ENCODE measurements at regions not wholly inside any gene's neighbourhood (a gene's known extent, or its start where the extent isn't known, plus 50 kb on each side); places are given as distances from the start of the nearest gene placed in this dataset.

DNA sequence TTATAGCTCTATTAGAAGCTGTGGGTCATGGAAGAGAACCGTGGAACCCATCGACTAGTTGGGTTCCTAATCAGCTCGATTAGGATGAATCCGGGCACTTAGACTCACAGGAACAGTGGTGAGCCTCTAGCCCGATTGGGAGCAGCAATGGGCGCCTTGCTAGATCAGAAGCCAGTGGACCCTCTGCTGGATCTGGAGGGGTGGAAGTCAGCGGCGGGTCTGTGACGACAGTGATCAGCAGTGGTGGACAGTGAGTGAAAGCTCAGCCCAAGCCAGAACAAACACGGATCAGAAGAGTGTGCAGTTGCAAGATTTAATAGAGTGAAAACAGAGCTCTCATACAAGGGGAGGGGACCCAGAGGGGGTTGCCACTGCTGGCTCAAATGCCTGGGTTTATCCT lies 1170.2 kb downstream of the OTOL1 start:
- no peak for DNase-seq (ENCODE audit: low spot score)
- no peaks in the 10 kb centered on the region for H3K79me2 ChIP-seq (ENCODE audit: insufficient read depth, low read depth, low read length)
- H3K27ac ChIP-seq (ENCODE audit: low read depth, low read length, poor library complexity, severe bottlenecking): no peak overlapping the region
- no peak overlapping the region for H2AFZ ChIP-seq (ENCODE audit: low read length)
- H3K4me2 ChIP-seq (ENCODE audit: low read length): no peak overlapping the region
- H3K9me2 ChIP-seq (ENCODE audit: insufficient read depth, low read length): no peaks in the 10 kb centered on the region
- H3K4me3 ChIP-seq (ENCODE audit: low read depth, low read length, poor library complexity, severe bottlenecking): no peak overlapping the region
- no peaks in the 10 kb centered on the region for H4K20me1 ChIP-seq (ENCODE audit: insufficient read depth, low read length)
- BruUV-seq (replicated peaks): no TSS peak
- POLR2A ChIA-PET: no interaction called here
- H3K4me1 ChIP-seq (ENCODE audit: insufficient read depth, low read length, poor library complexity, severe bottlenecking): no peaks in the 10 kb centered on the region
- no peaks in the 10 kb centered on the region for H3K36me3 ChIP-seq (ENCODE audit: insufficient read depth, low read length)
- TF ChIP-seq, protein P1, sequence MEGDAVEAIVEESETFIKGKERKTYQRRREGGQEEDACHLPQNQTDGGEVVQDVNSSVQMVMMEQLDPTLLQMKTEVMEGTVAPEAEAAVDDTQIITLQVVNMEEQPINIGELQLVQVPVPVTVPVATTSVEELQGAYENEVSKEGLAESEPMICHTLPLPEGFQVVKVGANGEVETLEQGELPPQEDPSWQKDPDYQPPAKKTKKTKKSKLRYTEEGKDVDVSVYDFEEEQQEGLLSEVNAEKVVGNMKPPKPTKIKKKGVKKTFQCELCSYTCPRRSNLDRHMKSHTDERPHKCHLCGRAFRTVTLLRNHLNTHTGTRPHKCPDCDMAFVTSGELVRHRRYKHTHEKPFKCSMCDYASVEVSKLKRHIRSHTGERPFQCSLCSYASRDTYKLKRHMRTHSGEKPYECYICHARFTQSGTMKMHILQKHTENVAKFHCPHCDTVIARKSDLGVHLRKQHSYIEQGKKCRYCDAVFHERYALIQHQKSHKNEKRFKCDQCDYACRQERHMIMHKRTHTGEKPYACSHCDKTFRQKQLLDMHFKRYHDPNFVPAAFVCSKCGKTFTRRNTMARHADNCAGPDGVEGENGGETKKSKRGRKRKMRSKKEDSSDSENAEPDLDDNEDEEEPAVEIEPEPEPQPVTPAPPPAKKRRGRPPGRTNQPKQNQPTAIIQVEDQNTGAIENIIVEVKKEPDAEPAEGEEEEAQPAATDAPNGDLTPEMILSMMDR (conservative IDR thresholded peaks at IDR 0.05; ENCODE audit: low read length): no peak
- TF ChIP-seq EZH2phosphoT487 (IDR thresholded peaks at IDR 0.05; ENCODE audit: borderline replicate concordance, low read depth, low read length): no peak
- CTCF ChIA-PET (ENCODE audit: unreplicated experiment): no interaction called here
- H3K9me3 ChIP-seq (ENCODE audit: low read length): no peaks in the 10 kb centered on the region
- intact Hi-C loops (cut with micrococcal nuclease; ENCODE audit: unreplicated experiment): no loop called here

DNA sequence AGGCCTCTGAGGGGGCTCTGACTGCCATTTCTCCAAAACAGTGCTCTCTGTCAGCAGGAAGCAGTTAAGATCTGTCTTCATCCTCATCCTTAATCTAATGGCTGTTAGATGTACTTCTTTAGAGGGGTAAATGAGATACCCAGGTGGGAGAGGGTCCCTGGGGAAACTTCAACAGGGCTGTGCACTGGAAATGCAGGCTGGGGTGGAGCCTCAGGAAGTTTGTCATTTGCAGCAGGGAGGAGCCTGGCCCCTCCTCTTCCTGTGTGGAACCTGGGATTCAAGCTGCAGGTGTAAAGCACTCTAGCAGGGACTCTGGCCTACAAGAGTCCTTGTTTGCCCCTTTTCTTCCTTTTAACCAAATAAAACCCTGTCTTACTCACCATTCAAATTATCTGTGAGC lies 1173.6 kb downstream of the OTOL1 start:
- Histone ChIP-seq H3K9me3 (ENCODE audit: low read length) (no peaks in the 10 kb centered on the region), H3K27ac (ENCODE audit: low read depth, low read length, poor library complexity, severe bottlenecking) (no peak overlapping the region), H3K4me2 (ENCODE audit: low read length) (no peak overlapping the region), H3K9me2 (ENCODE audit: insufficient read depth, low read length) (no peaks in the 10 kb centered on the region), H3K4me3 (ENCODE audit: low read depth, low read length, poor library complexity, severe bottlenecking) (no peak overlapping the region), H3K4me1 (ENCODE audit: insufficient read depth, low read length, poor library complexity, severe bottlenecking) (no peaks in the 10 kb centered on the region), H4K20me1 (ENCODE audit: insufficient read depth, low read length) (no peaks in the 10 kb centered on the region), H2AFZ (ENCODE audit: low read length) (no peak overlapping the region), H3K36me3 (ENCODE audit: insufficient read depth, low read length) (no peaks in the 10 kb centered on the region), H3K79me2 (ENCODE audit: insufficient read depth, low read depth, low read length) (no peaks in the 10 kb centered on the region)
- intact Hi-C loops (cut with micrococcal nuclease; ENCODE audit: unreplicated experiment): no loop called here
- CTCF ChIA-PET (ENCODE audit: unreplicated experiment): no interaction called here
- TF ChIP-seq, protein P1 (conservative IDR thresholded peaks at IDR 0.05; ENCODE audit: low read length): no peak
- TF ChIP-seq EZH2phosphoT487 (IDR thresholded peaks at IDR 0.05; ENCODE audit: borderline replicate concordance, low read depth, low read length): no peak
- BruUV-seq (replicated peaks): no TSS peak
- POLR2A ChIA-PET: no interaction called here
- DNase-seq (ENCODE audit: low spot score): no peak

DNA sequence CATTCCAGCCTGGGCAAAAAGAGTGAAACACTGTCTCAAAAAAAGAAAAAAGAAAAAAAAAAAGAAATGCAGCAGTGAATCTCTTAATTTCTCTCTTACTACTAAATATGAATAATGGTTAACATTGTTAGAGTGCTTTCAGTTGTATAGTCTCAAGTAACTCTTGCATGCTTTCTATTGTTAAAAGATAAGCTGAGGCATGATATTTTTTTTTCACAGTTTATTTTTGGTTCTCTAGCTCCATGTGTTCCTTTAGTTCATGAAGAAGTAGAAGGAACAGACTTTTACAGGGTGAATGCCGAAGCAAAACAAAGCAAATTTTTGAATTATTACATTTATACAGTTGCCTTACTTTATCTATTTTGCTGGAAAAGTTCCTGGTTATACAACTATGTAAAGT lies 1180.9 kb downstream of the OTOL1 start:
- no peak overlapping the region for H3K4me3 ChIP-seq (ENCODE audit: low read depth, low read length, poor library complexity, severe bottlenecking)
- BruUV-seq (replicated peaks): no TSS peak
- CTCF ChIA-PET (ENCODE audit: unreplicated experiment): no interaction called here
- H3K9me2 ChIP-seq (ENCODE audit: insufficient read depth, low read length): no peaks in the 10 kb centered on the region
- H3K27ac ChIP-seq (ENCODE audit: low read depth, low read length, poor library complexity, severe bottlenecking): no peak overlapping the region
- H3K79me2 ChIP-seq (ENCODE audit: insufficient read depth, low read depth, low read length): no peaks in the 10 kb centered on the region
- POLR2A ChIA-PET: interaction anchor here (0.7 kb wide), 1 partner anchor 18 kb away, joined by 5 read pairs; no protein-coding TSS in a partner anchor
- DNase-seq (ENCODE audit: low spot score): no peak
- no peaks in the 10 kb centered on the region for H3K36me3 ChIP-seq (ENCODE audit: insufficient read depth, low read length)
- H3K9me3 ChIP-seq (ENCODE audit: low read length): no peaks in the 10 kb centered on the region
- no peak overlapping the region for H2AFZ ChIP-seq (ENCODE audit: low read length)
- TF ChIP-seq EZH2phosphoT487 (IDR thresholded peaks at IDR 0.05; ENCODE audit: borderline replicate concordance, low read depth, low read length): no peak
- TF ChIP-seq, protein P1 (conservative IDR thresholded peaks at IDR 0.05; ENCODE audit: low read length): no peak
- intact Hi-C loops (cut with micrococcal nuclease; ENCODE audit: unreplicated experiment): no loop called here
- H3K4me1 ChIP-seq (ENCODE audit: insufficient read depth, low read length, poor library complexity, severe bottlenecking): no peaks in the 10 kb centered on the region
- no peaks in the 10 kb centered on the region for H4K20me1 ChIP-seq (ENCODE audit: insufficient read depth, low read length)
- no peak overlapping the region for H3K4me2 ChIP-seq (ENCODE audit: low read length)

All from OCI-LY7 (cell line).